PC-3 (cell line): ENCODE measurements at regions not wholly inside any gene's neighbourhood (a gene's known extent, or its start where the extent isn't known, plus 50 kb on each side); places are given as distances from the start of the nearest gene placed in this dataset.

ENCODE experiments used
- EZH2 ChIP-seq: fragments of 300-600 bp; sonication (generic); IDR thresholded peaks from one replicate; pipeline ENCODE4 v1.6.1; 2017; ENCODE audit warnings: antibody characterized with exemption, mild to moderate bottlenecking, low read length; ENCODE audit not compliant: unreplicated experiment
- TF ChIP-seq, protein P1 (sequence below): fragments of 300-600 bp; sonication (generic); conservative IDR thresholded peaks from 2 replicates; pipeline ENCODE4 v1.5.1; 2017; ENCODE audit warnings: antibody characterized with exemption, low read depth, mild to moderate bottlenecking, low read length

DNA sequence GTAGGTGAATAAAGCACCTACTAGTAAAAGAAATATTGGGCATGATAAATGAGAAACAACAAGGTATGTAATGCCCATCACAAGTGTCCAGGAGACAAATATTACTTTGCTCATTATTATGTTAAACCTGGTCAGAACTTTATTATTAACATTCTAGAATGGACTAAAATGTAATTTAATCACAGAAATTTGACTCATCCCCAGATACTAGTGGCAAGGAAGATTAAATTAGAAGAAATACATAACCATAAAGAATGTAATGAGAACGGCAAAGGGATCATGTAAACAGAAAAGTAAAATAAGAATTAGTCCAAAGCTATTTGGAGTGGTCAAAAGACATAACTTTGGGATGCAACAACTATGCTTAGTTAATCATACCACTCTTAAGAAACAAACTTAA lies 71.2 kb upstream of the STAC start:
- no peak for TF ChIP-seq EZH2
- TF ChIP-seq, protein P1, sequence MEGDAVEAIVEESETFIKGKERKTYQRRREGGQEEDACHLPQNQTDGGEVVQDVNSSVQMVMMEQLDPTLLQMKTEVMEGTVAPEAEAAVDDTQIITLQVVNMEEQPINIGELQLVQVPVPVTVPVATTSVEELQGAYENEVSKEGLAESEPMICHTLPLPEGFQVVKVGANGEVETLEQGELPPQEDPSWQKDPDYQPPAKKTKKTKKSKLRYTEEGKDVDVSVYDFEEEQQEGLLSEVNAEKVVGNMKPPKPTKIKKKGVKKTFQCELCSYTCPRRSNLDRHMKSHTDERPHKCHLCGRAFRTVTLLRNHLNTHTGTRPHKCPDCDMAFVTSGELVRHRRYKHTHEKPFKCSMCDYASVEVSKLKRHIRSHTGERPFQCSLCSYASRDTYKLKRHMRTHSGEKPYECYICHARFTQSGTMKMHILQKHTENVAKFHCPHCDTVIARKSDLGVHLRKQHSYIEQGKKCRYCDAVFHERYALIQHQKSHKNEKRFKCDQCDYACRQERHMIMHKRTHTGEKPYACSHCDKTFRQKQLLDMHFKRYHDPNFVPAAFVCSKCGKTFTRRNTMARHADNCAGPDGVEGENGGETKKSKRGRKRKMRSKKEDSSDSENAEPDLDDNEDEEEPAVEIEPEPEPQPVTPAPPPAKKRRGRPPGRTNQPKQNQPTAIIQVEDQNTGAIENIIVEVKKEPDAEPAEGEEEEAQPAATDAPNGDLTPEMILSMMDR, result no peak
